Superior temporal gyrus (tissue), 1 donor: ENCODE measurements at regions not wholly inside any gene's neighbourhood (a gene's known extent, or its start where the extent isn't known, plus 50 kb on each side); places are given as distances from the start of the nearest gene placed in this dataset.
"Not testable (repeated sequence)": the region's sequence is repeated elsewhere in the genome, so short reads cannot be mapped to it uniquely, and the experiment has no call there.

Source experiments
- DNase-seq: peaks from one replicate; pipeline ENCODE4 v3.0.0-alpha.2; 2016; ENCODE audit errors: extremely low spot score

- DNase-seq = no peak
Measured at GRCh38 chr2:182634386-182634785, 81.7 kb upstream of the DNAJC10 start.

- DNase-seq = no peak
Measured at GRCh38 chr2:182636699-182637098, 79.4 kb upstream of the DNAJC10 start.

- no peak for DNase-seq
Measured at GRCh38 chr2:182638667-182639066, 77.4 kb upstream of the DNAJC10 start.

- DNase-seq = no peak
Measured at GRCh38 chr2:182639971-182640370, 76.1 kb upstream of the DNAJC10 start.

- peak; percentile 61 for DNase-seq
Measured at GRCh38 chr2:182642328-182642727, 73.7 kb upstream of the DNAJC10 start.

- no peak for DNase-seq
Measured at GRCh38 chr2:182646763-182647498, 69.1 kb upstream of the DNAJC10 start.

GRCh38 chr2:182647499-182647787 lies 68.6 kb upstream of the DNAJC10 start:
- DNase-seq = no peak

GRCh38 chr2:182649316-182649715 lies 66.7 kb upstream of the DNAJC10 start:
- DNase-seq = peak; percentile 60

GRCh38 chr2:182650704-182651103 lies 65.4 kb upstream of the DNAJC10 start:
- peak; percentile 84 for DNase-seq

- DNase-seq = no peak
Measured at GRCh38 chr2:182652326-182652725, 63.7 kb upstream of the DNAJC10 start.

GRCh38 chr2:182655750-182656149 lies 60.3 kb upstream of the DNAJC10 start:
- no peak for DNase-seq

GRCh38 chr2:182664212-182664611 lies 51.8 kb upstream of the DNAJC10 start:
- no peak for DNase-seq

GRCh38 chr2:182665500-182665899 lies 50.6 kb upstream of the DNAJC10 start:
- DNase-seq = not testable (repeated sequence)
